Effector memory CD4-positive, alpha-beta T cell (primary cell): ENCODE measurements at regions not wholly inside any gene's neighbourhood (a gene's known extent, or its start where the extent isn't known, plus 50 kb on each side); places are given as distances from the start of the nearest gene placed in this dataset.

Experiments used
- DNase-seq, 3 donors: peaks; one replicate each; pipeline ENCODE4 v3.0.0-alpha.2; 2020
- H3K27ac ChIP-seq: 2 replicates; pipeline ENCODE4 v1.7.0; 2013; ENCODE audit warnings: mild to moderate bottlenecking, low read length, moderate library complexity; ENCODE audit not compliant: insufficient read depth, poor library complexity, severe bottlenecking
- H3K27me3 ChIP-seq: replicated peaks from 2 replicates; pipeline ENCODE4 v1.7.0; 2013; ENCODE audit warnings: mild to moderate bottlenecking, low read length; ENCODE audit not compliant: insufficient read depth, control insufficient read depth, poor library complexity, severe bottlenecking
- H3K36me3 ChIP-seq: 2 replicates; pipeline ENCODE4 v1.7.0; 2013; ENCODE audit warnings: mild to moderate bottlenecking, low read length, moderate library complexity; ENCODE audit not compliant: control insufficient read depth, insufficient read depth
- H3K4me1 ChIP-seq: 2 replicates; pipeline ENCODE4 v1.7.0; 2013; ENCODE audit warnings: low read length, mild to moderate bottlenecking; ENCODE audit not compliant: control insufficient read depth, insufficient read depth, poor library complexity, severe bottlenecking
- H3K4me3 ChIP-seq: 2 replicates; pipeline ENCODE4 v1.7.0; 2013; ENCODE audit warnings: low read length, low read depth, mild to moderate bottlenecking; ENCODE audit not compliant: insufficient read depth, poor library complexity, severe bottlenecking
- H3K9me3 ChIP-seq: 2 replicates; pipeline ENCODE4 v1.7.0; 2013; ENCODE audit warnings: mild to moderate bottlenecking, low read length, moderate library complexity; ENCODE audit not compliant: control insufficient read depth

- no peaks in the 10 kb centered on the region for H3K27me3 ChIP-seq
- no peaks in the 10 kb centered on the region for H3K9me3 ChIP-seq
- H3K36me3 ChIP-seq = no peaks in the 10 kb centered on the region
- H3K4me3 ChIP-seq = no peak overlapping the region
- no peak overlapping the region for H3K27ac ChIP-seq
- no peak for DNase-seq
- no peaks in the 10 kb centered on the region for H3K4me1 ChIP-seq
Measured at GRCh38 chr3:107943786-107944523, 146.9 kb downstream of the CD47 start.

- Histone ChIP-seq H3K4me1 (no peaks in the 10 kb centered on the region), H3K27me3 (no peaks in the 10 kb centered on the region)
Measured at GRCh38 chr3:107942951-107943749, 147.7 kb downstream of the CD47 start.

DNA sequence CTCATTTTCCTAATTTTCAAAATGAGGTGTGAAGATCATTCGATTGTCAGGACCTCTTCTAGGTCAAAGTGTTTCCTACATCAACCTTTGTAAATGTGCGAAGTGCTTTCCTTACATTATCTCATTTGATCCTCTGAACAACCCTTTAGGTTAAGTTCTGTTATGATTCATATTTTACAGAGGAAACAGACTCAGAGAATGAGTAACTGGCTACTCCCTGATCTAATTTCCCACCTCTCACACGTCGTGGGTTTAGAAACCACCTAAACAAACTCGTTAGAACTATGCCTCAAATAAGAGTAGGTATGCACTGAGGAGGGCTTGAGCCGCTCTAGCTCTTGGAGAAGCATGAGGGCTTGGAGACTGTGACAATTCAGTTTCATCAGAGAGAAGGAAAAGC, 148.6 kb downstream of the CD47 start:
- H3K27me3 ChIP-seq = no peaks in the 10 kb centered on the region
- no peaks in the 10 kb centered on the region for H3K4me1 ChIP-seq
- no peak for DNase-seq
- H3K27ac ChIP-seq = no peak overlapping the region
- no peaks in the 10 kb centered on the region for H3K9me3 ChIP-seq
- H3K4me3 ChIP-seq = no peak overlapping the region
- no peaks in the 10 kb centered on the region for H3K36me3 ChIP-seq

More at GRCh38 chr3:107942951-107943749, 147.7 kb downstream of the CD47 start:
- Histone ChIP-seq H3K27ac (no peak overlapping the region), H3K4me3 (no peak overlapping the region), H3K9me3 (no peaks in the 10 kb centered on the region), H3K36me3 (no peaks in the 10 kb centered on the region)
- no peak for DNase-seq

- no peak for DNase-seq
- no peaks in the 10 kb centered on the region for H3K36me3 ChIP-seq
Measured at GRCh38 chr3:107939691-107940442, 151.0 kb downstream of the CD47 start.

DNA sequence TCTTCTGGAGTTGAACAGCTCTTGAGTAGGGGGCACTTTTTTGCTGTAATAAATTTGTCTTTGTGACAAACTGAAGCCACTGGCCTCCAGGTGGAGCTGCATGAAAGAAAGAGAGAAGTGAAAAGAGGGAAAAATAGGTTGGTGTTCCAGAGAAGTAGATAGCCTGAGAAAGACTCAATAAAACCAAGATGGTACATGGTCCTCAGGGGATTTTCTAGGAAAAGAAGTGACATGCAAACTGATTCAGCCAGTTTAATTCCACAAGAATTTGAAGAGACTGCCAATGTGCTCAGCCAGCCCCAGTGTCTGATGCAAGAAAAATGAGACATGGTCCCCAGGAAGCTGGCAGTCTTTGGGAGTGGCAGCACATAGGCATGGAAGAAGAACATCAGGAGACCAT, 152.7 kb downstream of the CD47 start:
- no peaks in the 10 kb centered on the region for H3K36me3 ChIP-seq
- no peaks in the 10 kb centered on the region for H3K27me3 ChIP-seq
- no peaks in the 10 kb centered on the region for H3K4me1 ChIP-seq
- H3K4me3 ChIP-seq = no peak overlapping the region
- no peak overlapping the region for H3K27ac ChIP-seq
- H3K9me3 ChIP-seq = no peaks in the 10 kb centered on the region
- DNase-seq = no peak

More at GRCh38 chr3:107939691-107940442, 151.0 kb downstream of the CD47 start:
- no peaks in the 10 kb centered on the region for H3K9me3 ChIP-seq
- no peak overlapping the region for H3K27ac ChIP-seq
- H3K4me3 ChIP-seq = no peak overlapping the region
- no peaks in the 10 kb centered on the region for H3K27me3 ChIP-seq
- no peaks in the 10 kb centered on the region for H3K4me1 ChIP-seq

- no peak overlapping the region for H3K4me3 ChIP-seq
- no peaks in the 10 kb centered on the region for H3K9me3 ChIP-seq
- DNase-seq = no peak
- H3K27ac ChIP-seq = no peak overlapping the region
- H3K4me1 ChIP-seq = no peaks in the 10 kb centered on the region
- no peaks in the 10 kb centered on the region for H3K36me3 ChIP-seq
- H3K27me3 ChIP-seq = no peaks in the 10 kb centered on the region
Measured at GRCh38 chr3:107934808-107935207, 156.0 kb downstream of the CD47 start.

DNA sequence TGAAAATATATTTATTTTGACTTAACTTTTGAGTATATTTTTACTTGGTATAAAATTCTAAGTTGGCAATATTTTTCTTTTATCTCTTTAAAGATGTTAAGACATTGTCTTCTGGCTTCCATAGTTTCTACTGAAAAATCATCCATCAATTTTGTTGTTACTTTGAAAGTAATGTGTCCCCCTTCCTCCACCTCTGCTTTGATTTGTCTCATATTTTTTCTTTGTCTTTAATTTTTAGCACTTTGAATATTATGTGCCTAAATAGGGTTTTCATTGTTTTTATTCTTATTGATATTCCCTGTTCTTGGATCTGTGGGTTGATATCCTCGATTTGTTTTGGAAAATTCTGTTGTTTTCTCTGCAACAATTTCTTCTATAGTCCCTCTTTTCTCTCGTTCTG, 157.4 kb downstream of the CD47 start:
- H3K9me3 ChIP-seq = no peaks in the 10 kb centered on the region
- DNase-seq = no peak
- no peaks in the 10 kb centered on the region for H3K27me3 ChIP-seq
- no peaks in the 10 kb centered on the region for H3K36me3 ChIP-seq
- no peaks in the 10 kb centered on the region for H3K4me1 ChIP-seq
- no peak overlapping the region for H3K27ac ChIP-seq
- no peak overlapping the region for H3K4me3 ChIP-seq

GRCh38 chr3:107931326-107931725, 159.5 kb downstream of the CD47 start:
- Histone ChIP-seq H3K4me1 (peaks cover 4% of the 10 kb centered on the region), H3K27me3 (no peaks in the 10 kb centered on the region), H3K4me3 (no peak overlapping the region), H3K9me3 (no peaks in the 10 kb centered on the region), H3K27ac (no peak overlapping the region), H3K36me3 (no peaks in the 10 kb centered on the region)
- DNase-seq = no peak

GRCh38 chr3:107929088-107929487, 161.7 kb downstream of the CD47 start:
- no peak for DNase-seq
- no peaks in the 10 kb centered on the region for H3K36me3 ChIP-seq
- H3K4me3 ChIP-seq = no peak overlapping the region
- no peaks in the 10 kb centered on the region for H3K27me3 ChIP-seq
- no peaks in the 10 kb centered on the region for H3K9me3 ChIP-seq
- H3K4me1 ChIP-seq = peaks cover 4% of the 10 kb centered on the region
- no peak overlapping the region for H3K27ac ChIP-seq

- Histone ChIP-seq H3K27ac (no peak overlapping the region), H3K36me3 (no peaks in the 10 kb centered on the region), H3K4me3 (peak overlapping the region; percentile 73), H3K4me1 (peaks cover 4% of the 10 kb centered on the region), H3K27me3 (no peaks in the 10 kb centered on the region), H3K9me3 (no peaks in the 10 kb centered on the region)
- no peak for DNase-seq
Measured at GRCh38 chr3:107928084-107928445, 162.8 kb downstream of the CD47 start.
